Activated T-cell treated with anti-CD3 and anti-CD28 coated beads, Interleukin-2, amount 50 U/mL, for 24 hours (primary cell): ENCODE measurements at regions not wholly inside any gene's neighbourhood (a gene's known extent, or its start where the extent isn't known, plus 50 kb on each side); places are given as distances from the start of the nearest gene placed in this dataset.
"Not testable (repeated sequence)": the region's sequence is repeated elsewhere in the genome, so short reads cannot be mapped to it uniquely, and the experiment has no call there.

Experiments
- DNase-seq: peaks from one replicate; pipeline ENCODE4 v3.0.0-alpha.2; 2020
- H3K27ac Mint-ChIP-seq: 2 replicates; pipeline ENCODE4 v1.8.0; 2020; ENCODE audit warnings: mild to moderate bottlenecking, mixed read lengths
- H3K27me3 Mint-ChIP-seq: 2 replicates; pipeline ENCODE4 v1.8.0; 2020; ENCODE audit warnings: mixed read lengths
- H3K36me3 Mint-ChIP-seq: 2 replicates; pipeline ENCODE4 v1.8.0; 2020; ENCODE audit warnings: low read depth, mixed read lengths
- H3K4me1 Mint-ChIP-seq: 2 replicates; pipeline ENCODE4 v1.8.0; 2020; ENCODE audit warnings: low read depth, mixed read lengths
- H3K4me3 Mint-ChIP-seq: 2 replicates; pipeline ENCODE4 v1.8.0; 2020; ENCODE audit warnings: mild to moderate bottlenecking, moderate library complexity, mixed read lengths
- H3K9me3 Mint-ChIP-seq: 2 replicates; pipeline ENCODE4 v1.8.0; 2020; ENCODE audit warnings: mixed read lengths

DNA sequence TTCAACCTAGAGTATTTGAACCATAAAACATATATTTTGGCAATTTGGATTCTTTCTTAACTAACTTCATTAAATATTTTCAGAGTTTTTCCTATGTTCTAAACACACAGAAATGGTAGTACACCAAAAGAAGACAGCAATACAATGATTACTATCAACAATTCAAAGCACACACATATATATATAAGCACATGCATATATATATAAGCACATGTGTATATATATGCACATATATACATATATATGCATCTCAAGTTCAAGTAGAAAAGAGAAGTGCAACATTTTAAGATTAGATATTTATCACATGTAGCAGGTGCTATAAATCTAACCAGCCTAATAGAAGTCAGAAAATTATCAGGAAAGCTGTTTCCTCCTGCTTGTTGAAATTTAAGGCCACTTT is 320.9 kb upstream of the FSIP2 start:
- H3K4me3 Mint-ChIP-seq, result no peak overlapping the region

DNA sequence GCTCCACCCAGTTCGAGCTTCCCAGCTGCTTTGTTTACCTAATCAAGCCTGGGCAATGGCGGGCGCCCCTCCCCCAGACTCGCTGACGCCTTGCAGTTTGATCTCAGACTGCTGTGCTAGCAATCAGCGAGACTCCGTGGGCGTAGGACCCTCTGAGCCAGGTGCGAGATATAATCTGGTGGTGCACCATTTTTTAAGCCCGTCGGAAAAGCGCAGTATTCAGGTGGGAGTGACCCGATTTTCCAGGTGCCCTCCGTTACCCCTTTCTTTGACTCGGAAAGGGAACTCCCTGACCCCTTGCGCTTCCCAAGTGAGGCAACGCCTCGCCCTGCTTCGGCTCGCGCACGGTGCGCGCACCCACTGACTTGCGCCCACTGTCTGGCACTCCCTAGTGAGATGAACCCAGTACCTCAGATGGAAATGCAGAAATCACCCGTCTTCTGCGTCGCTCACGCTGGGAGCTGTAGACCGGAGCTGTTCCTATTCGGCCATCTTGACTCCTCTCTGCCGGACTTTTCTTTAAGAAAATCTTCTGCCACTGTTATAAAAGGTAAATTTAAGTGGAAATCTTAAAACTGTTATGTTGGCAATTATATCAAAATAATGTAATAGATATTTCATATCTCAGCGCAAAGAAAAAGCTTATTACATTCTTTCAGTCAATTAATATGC is 313.5 kb upstream of the FSIP2 start:
- H3K27me3 Mint-ChIP-seq, H3K9me3 Mint-ChIP-seq, H3K27ac Mint-ChIP-seq, H3K4me1 Mint-ChIP-seq, H3K36me3 Mint-ChIP-seq: not testable (repeated sequence)
- DNase-seq, result peak; percentile 27
- peak overlapping the region; percentile 45 for H3K4me3 Mint-ChIP-seq

More for the DNA sequence above, 320.9 kb upstream of the FSIP2 start:
- no peaks in the 10 kb centered on the region for H3K27me3 Mint-ChIP-seq
- H3K4me1 Mint-ChIP-seq, result no peaks in the 10 kb centered on the region
- H3K9me3 Mint-ChIP-seq, result peaks cover 6% of the 10 kb centered on the region
- no peaks in the 10 kb centered on the region for H3K36me3 Mint-ChIP-seq
- no peak for DNase-seq
- H3K27ac Mint-ChIP-seq, result no peak overlapping the region

DNA sequence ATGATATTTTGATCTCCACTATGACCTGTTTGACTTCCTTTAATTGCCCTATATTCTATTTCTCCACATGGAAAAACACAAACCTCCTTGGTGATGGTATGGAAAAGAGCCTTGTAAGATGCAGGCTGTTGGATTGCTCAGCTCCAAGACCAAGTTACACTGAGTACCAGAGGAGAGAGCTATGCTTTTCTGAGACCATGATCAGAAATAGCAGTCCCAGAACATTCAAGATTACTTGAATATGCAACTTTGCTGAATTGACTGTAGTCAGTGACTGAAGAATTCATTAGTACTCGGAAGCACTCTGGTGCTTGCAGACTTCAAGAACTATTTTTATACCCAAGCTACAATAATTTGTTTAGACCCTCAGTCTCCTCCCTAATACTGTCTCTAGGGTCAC is 310.6 kb upstream of the FSIP2 start:
- no peak overlapping the region for H3K4me3 Mint-ChIP-seq
- H3K36me3 Mint-ChIP-seq, result no peaks in the 10 kb centered on the region
- H3K27ac Mint-ChIP-seq, result no peak overlapping the region
- H3K4me1 Mint-ChIP-seq, result no peaks in the 10 kb centered on the region
- H3K9me3 Mint-ChIP-seq, result no peaks in the 10 kb centered on the region
- H3K27me3 Mint-ChIP-seq, result no peaks in the 10 kb centered on the region
- no peak for DNase-seq

DNA sequence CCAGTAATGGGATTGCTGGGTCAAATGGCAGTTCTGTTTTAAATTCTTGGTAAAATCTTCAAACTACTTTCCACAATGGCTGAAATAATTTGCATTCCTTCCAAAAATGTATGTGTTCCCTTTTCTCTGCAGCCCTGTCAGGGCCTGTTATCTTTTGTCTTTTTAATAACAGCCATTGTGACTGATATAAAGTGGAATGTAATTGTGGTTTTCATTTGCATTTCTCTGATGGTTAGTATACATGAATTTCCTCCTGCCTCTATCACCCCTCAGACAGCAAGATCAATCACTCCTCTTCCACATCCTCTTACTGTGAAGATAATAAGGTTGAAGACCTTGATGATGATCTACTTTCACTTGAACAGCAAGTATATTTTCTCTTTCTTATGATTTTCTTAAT is 304.8 kb upstream of the FSIP2 start:
- no peak overlapping the region for H3K4me3 Mint-ChIP-seq
- no peak for DNase-seq
- H3K4me1 Mint-ChIP-seq, result no peaks in the 10 kb centered on the region
- H3K36me3 Mint-ChIP-seq, result no peaks in the 10 kb centered on the region
- H3K9me3 Mint-ChIP-seq, result no peaks in the 10 kb centered on the region
- H3K27ac Mint-ChIP-seq, result no peak overlapping the region
- H3K27me3 Mint-ChIP-seq, result no peaks in the 10 kb centered on the region

DNA sequence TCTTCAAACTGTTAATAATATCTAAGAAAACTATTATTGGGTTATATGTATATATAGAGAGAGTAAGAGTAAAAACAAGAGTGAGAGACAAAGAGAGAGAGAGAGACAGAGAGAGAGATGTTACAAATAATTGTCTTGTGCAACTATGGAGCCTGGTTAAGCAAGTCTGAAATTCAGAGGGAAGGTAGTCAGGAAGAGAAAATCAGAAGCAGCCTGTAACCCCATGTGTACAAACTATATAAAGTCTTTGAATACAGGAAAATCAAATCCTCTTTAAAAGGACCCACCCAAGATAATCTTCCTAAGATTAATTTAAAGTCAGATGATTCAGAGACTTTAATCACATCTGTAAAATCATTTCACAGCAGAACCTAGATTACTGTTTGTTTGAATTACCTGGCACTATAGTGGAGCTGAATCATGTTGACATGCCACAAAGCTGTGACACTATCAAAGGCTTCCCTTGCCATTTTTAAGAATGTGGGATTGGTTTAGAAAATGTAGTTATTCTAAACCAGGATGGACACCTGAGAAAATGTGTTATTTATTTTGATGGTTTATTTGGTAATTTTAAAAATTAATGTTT is 301.7 kb upstream of the FSIP2 start:
- Mint-ChIP-seq H3K4me3 (no peak overlapping the region), H3K9me3 (no peaks in the 10 kb centered on the region), H3K27ac (no peak overlapping the region), H3K27me3 (no peaks in the 10 kb centered on the region), H3K36me3 (no peaks in the 10 kb centered on the region), H3K4me1 (no peaks in the 10 kb centered on the region)
- no peak for DNase-seq

DNA sequence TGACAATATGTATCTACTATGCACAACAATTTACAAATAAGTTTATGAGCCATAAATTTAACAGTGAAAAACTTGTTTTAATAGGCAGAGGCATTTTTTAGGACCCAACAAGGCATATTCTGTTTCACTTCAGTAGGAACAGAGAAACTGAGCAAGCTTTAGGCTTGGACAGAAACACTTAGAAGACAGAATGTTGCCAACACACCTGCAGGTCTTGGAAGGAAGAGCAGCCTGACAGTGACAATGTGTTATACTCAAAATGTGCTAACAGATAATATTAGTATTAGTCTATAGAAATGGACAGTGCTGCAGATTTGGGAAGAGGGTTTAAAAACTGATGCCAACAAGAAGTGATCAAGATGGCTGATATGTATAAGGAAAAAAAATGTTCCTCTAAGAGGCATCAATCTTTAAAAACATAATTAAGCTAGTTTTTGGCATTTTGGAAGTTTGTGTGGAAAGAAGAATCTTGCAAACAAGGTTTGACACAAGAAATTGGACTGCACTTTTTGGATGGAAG is 297.1 kb upstream of the FSIP2 start:
- no peak overlapping the region for H3K27ac Mint-ChIP-seq
- H3K9me3 Mint-ChIP-seq, result peaks cover 2% of the 10 kb centered on the region
- H3K4me3 Mint-ChIP-seq, result no peak overlapping the region
- DNase-seq, result no peak
- H3K4me1 Mint-ChIP-seq, result no peaks in the 10 kb centered on the region
- no peaks in the 10 kb centered on the region for H3K36me3 Mint-ChIP-seq
- H3K27me3 Mint-ChIP-seq, result no peaks in the 10 kb centered on the region

DNA sequence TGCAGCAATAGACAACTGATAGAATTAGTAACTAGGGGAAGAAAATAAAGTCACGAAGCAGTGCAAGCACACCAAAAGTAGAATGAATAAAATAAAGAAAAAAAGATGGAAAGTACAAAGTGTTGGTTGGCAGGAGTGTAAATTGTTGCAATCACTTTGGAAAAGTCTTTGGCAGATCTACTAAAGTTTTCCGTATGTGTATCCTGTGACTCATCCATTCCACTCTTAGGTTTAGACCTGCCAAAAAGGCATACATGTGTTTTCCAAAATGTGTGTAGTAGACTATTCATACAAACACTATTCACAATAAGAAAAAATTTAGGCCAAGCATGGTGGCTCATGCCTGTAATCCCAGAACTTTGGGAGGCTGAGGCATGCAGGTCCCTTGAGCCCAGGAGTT is 282.1 kb upstream of the FSIP2 start:
- Mint-ChIP-seq H3K27me3 (no peaks in the 10 kb centered on the region), H3K36me3 (no peaks in the 10 kb centered on the region), H3K9me3 (peaks cover 8% of the 10 kb centered on the region), H3K27ac (no peak overlapping the region), H3K4me3 (no peak overlapping the region), H3K4me1 (no peaks in the 10 kb centered on the region)
- DNase-seq, result no peak

DNA sequence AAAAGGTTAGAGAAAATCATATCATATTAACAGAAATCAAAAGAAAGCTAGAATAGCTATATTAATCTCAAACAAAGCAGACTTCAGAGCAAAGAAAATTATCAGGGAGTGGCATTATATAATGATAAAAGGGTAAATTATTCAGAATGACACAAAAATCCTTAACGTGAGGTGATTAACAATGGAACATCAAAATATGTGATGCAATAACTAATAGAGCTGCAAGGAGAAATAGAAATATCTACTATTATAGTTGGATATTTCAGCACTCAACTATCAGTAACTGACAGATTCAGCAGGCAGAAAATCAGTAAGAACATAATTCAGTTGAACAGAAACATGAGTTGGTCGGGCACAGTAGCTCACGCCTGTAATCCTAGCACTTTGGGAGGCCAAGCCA is 275.1 kb upstream of the FSIP2 start:
- Mint-ChIP-seq H3K4me1 (no peaks in the 10 kb centered on the region), H3K27me3 (no peaks in the 10 kb centered on the region), H3K9me3 (peaks cover 7% of the 10 kb centered on the region), H3K4me3 (no peak overlapping the region), H3K36me3 (no peaks in the 10 kb centered on the region), H3K27ac (no peak overlapping the region)
- DNase-seq, result no peak

DNA sequence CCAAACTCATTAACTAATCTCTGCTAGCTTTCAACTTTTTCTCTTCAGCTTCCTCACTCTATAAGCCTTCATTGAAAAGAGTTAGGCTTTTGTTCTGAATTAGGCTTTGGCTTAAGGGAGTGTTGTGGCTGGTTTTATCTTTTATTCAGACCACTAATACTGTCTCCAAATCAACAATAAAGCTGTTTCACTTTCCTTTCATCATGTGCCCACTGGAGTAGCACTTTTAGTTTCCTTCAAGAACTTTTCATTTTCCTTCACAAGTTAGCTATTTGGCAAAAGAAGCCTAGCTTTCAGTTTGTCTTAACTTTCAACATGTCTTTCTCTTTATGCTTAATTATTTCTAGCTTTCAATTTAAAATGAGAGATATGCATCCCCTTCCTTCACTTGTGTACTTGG is 271.7 kb upstream of the FSIP2 start:
- Mint-ChIP-seq H3K4me1 (no peaks in the 10 kb centered on the region), H3K36me3 (no peaks in the 10 kb centered on the region), H3K4me3 (no peak overlapping the region), H3K27ac (no peak overlapping the region), H3K27me3 (no peaks in the 10 kb centered on the region), H3K9me3 (peaks cover 7% of the 10 kb centered on the region)
- no peak for DNase-seq

DNA sequence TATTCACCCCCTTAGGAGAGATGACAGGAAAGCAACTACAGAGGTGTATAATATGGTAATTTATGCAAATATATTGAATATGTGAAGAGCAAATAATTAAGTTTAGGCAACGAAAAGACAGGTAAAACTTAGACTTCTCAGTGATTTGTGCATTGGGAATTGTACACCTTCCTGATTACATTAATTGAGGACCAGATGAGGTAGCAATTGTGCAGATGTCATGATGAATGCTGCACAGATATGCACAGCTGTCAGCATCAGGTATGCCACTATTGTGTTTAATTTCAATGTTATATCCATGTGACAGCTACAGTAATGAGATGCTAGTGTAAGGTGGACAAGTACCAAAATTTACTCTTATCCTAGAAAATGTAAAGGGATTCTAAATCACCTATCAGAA is 267.2 kb upstream of the FSIP2 start:
- H3K4me1 Mint-ChIP-seq, result no peaks in the 10 kb centered on the region
- H3K27ac Mint-ChIP-seq, result no peak overlapping the region
- no peak for DNase-seq
- H3K27me3 Mint-ChIP-seq, result no peaks in the 10 kb centered on the region
- peaks cover 7% of the 10 kb centered on the region for H3K9me3 Mint-ChIP-seq
- no peak overlapping the region for H3K4me3 Mint-ChIP-seq
- no peaks in the 10 kb centered on the region for H3K36me3 Mint-ChIP-seq

DNA sequence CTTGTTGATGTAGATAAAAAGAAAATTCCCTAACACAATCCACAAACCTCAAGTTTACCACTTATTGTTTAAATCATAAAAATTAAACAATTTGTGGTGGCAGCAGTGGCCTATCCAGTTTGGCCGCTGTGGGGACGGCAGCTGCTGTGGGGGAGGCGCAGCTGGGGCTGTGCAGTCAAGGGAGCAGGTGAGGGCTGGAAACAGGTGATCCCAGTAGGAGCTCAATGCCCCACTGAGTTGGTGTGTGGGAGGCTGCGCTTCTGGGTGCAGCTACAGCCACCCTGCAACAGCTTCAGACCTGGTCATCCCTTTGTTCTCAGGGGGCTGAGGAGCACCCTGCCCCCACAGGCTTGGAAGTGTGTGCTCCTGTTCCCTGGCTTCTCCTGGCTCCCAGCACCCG is 266.0 kb upstream of the FSIP2 start:
- H3K9me3 Mint-ChIP-seq, result peaks cover 3% of the 10 kb centered on the region
- no peaks in the 10 kb centered on the region for H3K27me3 Mint-ChIP-seq
- H3K36me3 Mint-ChIP-seq, result no peaks in the 10 kb centered on the region
- DNase-seq, result no peak
- no peak overlapping the region for H3K27ac Mint-ChIP-seq
- no peaks in the 10 kb centered on the region for H3K4me1 Mint-ChIP-seq
- no peak overlapping the region for H3K4me3 Mint-ChIP-seq

DNA sequence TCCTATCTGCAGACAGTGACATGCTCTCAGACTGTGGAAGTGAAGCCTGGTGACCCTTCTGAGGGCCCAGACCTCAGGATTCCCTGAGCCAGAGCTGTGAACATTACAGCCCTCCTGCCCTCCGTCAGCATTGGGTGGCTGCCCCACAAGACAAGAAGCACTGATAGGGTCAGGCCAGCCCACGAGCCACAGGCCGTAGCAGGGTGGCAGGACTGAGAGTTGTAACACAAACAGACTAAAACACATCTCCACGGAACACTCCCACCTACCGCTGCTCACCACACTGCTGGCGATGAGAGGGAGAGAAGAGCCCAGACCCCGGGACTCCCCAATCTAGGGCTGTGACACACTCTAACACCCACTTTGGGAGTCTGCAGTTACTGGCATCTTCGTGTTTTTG is 264.8 kb upstream of the FSIP2 start:
- Mint-ChIP-seq H3K27me3 (no peaks in the 10 kb centered on the region), H3K36me3 (no peaks in the 10 kb centered on the region), H3K27ac (no peak overlapping the region), H3K4me1 (no peaks in the 10 kb centered on the region), H3K4me3 (no peak overlapping the region), H3K9me3 (peaks cover 10% of the 10 kb centered on the region)
- no peak for DNase-seq

DNA sequence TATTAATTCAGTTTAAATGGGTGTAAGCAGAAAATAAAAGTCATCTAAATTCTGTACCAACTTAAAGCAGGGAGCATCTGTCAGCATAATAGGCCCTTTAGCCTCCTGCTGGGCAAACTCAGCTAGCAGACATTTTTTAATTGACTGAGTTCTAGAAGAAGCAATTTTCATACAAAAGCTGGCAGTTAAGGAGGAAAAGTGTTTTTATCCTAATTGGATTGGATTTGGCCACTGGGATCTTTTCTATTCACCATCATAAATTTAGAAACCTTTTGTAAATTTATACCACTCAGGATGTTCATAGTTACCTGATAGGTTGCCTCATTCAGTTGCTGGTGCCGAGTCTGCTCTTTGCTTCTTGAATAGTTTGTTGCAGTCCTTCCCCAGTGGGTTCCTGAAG is 262.7 kb upstream of the FSIP2 start:
- no peaks in the 10 kb centered on the region for H3K4me1 Mint-ChIP-seq
- H3K36me3 Mint-ChIP-seq, result no peaks in the 10 kb centered on the region
- no peak overlapping the region for H3K27ac Mint-ChIP-seq
- DNase-seq, result no peak
- no peak overlapping the region for H3K4me3 Mint-ChIP-seq
- H3K9me3 Mint-ChIP-seq, result peaks cover 20% of the 10 kb centered on the region
- no peaks in the 10 kb centered on the region for H3K27me3 Mint-ChIP-seq

DNA sequence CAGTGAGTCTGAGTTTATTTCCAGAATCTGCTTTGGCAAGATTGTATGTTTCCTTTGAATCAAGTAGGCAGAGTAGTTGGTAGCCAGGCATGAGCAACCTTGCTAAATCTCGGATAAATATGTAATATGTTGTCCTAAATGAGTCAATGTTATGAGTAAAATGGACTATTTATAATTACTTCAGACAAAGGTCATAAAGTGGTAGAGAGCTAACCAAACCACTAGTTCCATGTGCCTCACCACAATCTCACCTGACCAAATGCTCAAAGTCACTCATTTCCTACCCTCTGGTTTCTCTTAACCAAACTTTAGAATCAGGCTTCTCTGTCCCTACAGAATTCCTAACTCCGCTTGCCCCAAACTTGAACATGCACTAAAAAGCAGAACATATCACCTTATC is 261.2 kb upstream of the FSIP2 start:
- no peak for DNase-seq
- no peaks in the 10 kb centered on the region for H3K36me3 Mint-ChIP-seq
- no peaks in the 10 kb centered on the region for H3K27me3 Mint-ChIP-seq
- no peak overlapping the region for H3K27ac Mint-ChIP-seq
- H3K4me3 Mint-ChIP-seq, result no peak overlapping the region
- H3K4me1 Mint-ChIP-seq, result no peaks in the 10 kb centered on the region
- peaks cover 22% of the 10 kb centered on the region for H3K9me3 Mint-ChIP-seq

DNA sequence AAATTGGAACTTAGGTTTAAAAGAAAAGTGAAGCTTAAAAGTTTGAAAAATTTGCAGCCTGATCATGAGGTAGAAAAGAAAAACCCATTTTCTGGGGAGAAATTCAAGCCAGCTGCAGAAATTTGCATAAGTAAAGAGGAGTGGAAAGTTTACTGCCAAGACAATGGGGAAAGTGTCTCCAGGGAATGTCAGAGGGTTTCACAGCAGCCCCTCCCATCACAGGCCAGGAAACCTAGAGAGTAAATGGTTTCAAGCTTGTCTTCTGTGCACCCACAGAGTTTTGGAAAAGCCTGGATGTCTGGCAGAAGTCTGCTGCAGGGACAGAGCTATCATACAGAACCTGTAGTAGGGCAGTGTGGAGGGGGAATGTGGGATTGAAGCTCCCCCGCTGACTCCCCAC is 254.0 kb upstream of the FSIP2 start:
- Mint-ChIP-seq H3K9me3 (peaks cover 17% of the 10 kb centered on the region), H3K27ac (no peak overlapping the region), H3K4me1 (no peaks in the 10 kb centered on the region), H3K36me3 (no peaks in the 10 kb centered on the region), H3K27me3 (no peaks in the 10 kb centered on the region), H3K4me3 (no peak overlapping the region)
- DNase-seq, result no peak

DNA sequence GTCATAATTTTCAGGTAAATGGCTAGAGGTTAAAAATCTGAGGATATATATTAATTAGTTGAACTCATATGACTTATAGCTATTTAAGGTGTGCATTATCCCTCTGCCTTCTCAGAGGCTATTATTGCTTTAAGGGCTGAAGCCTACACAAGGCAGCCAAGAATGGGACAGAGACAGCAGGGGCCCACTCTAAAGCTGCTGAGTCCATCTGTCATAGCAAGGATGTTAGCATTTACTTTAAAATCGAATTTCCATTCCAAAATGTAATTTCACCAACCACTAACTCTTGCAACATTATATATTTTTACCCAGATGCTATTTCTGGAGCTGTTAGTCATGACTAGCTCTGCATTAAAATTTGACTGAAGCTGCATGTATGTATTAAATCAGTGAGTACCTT is 236.3 kb upstream of the FSIP2 start:
- H3K36me3 Mint-ChIP-seq, result no peaks in the 10 kb centered on the region
- H3K9me3 Mint-ChIP-seq, result peaks cover 20% of the 10 kb centered on the region
- H3K27ac Mint-ChIP-seq, result no peak overlapping the region
- no peaks in the 10 kb centered on the region for H3K4me1 Mint-ChIP-seq
- no peak for DNase-seq
- no peak overlapping the region for H3K4me3 Mint-ChIP-seq
- H3K27me3 Mint-ChIP-seq, result no peaks in the 10 kb centered on the region
